ENCODE measurements at regions not wholly inside any gene's neighbourhood (a gene's known extent, or its start where the extent isn't known, plus 50 kb on each side); places are given as distances from the start of the nearest gene placed in this dataset.

DNA sequence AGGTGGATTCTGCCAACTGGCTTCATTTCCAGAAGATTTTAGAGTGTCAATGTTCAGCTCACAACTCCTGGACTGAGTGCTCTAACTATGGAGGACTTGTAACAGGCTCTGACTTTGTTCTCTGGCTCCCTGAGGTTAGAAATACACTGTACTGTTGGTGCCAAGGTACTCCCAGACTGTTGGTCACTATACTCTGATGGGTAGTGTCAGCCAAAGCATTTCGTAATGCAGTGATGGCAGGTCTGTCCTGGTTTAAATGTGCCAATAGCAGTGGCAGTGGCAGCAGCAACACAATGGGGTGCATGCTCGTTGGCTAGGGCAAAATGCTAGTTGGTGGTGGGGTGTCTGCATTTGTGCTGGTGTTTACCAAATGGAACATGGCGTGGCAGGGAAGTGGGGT is 472.2 kb downstream of the TDRD3 start:
- Histone ChIP-seq H3K9ac (ENCODE audit: low read depth in 2 of 2, low read length in 2 of 2) (no peak overlapping the region), H3K27me3 (no peaks in the 10 kb centered on the region), H3K4me3 (no peak overlapping the region), H3K9me3 (no peaks in the 10 kb centered on the region), H3K4me1 (no peaks in the 10 kb centered on the region), H3K27ac (no peak overlapping the region), H3K36me3 (no peaks in the 10 kb centered on the region)
- DNase-seq = no peak
- intact Hi-C loops (cut with DNase I) = no loop called here
- TF ChIP-seq, protein P1, sequence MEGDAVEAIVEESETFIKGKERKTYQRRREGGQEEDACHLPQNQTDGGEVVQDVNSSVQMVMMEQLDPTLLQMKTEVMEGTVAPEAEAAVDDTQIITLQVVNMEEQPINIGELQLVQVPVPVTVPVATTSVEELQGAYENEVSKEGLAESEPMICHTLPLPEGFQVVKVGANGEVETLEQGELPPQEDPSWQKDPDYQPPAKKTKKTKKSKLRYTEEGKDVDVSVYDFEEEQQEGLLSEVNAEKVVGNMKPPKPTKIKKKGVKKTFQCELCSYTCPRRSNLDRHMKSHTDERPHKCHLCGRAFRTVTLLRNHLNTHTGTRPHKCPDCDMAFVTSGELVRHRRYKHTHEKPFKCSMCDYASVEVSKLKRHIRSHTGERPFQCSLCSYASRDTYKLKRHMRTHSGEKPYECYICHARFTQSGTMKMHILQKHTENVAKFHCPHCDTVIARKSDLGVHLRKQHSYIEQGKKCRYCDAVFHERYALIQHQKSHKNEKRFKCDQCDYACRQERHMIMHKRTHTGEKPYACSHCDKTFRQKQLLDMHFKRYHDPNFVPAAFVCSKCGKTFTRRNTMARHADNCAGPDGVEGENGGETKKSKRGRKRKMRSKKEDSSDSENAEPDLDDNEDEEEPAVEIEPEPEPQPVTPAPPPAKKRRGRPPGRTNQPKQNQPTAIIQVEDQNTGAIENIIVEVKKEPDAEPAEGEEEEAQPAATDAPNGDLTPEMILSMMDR (IDR thresholded peaks at IDR 0.05) = no peak

DNA sequence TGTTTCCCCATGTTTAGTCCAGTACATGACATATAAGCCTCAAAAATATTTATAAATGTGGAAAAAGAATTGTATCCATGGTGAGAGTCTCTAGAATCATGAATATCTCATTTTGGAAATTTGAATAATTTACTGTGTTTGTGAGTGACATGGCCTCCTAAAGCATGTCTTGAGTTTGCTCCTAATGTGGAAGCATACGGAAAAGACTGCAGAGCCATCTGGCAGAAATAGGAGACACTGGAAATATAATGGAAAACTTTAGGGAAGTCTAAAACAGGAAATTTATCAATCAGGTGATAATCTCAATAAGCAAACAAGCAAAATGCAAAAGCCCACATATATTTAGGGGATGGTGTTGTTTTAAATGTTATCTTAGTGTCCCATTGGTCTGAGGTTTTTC is 465.0 kb downstream of the TDRD3 start:
- Histone ChIP-seq H3K36me3 (no peaks in the 10 kb centered on the region), H3K9me3 (no peaks in the 10 kb centered on the region), H3K27ac (no peak overlapping the region), H3K4me1 (no peaks in the 10 kb centered on the region), H3K9ac (ENCODE audit: low read depth in 2 of 2, low read length in 2 of 2) (no peak overlapping the region), H3K27me3 (no peaks in the 10 kb centered on the region), H3K4me3 (no peak overlapping the region)
- intact Hi-C loops (cut with DNase I) = no loop called here
- TF ChIP-seq, protein P1 (IDR thresholded peaks at IDR 0.05) = no peak
- DNase-seq = no peak

DNA sequence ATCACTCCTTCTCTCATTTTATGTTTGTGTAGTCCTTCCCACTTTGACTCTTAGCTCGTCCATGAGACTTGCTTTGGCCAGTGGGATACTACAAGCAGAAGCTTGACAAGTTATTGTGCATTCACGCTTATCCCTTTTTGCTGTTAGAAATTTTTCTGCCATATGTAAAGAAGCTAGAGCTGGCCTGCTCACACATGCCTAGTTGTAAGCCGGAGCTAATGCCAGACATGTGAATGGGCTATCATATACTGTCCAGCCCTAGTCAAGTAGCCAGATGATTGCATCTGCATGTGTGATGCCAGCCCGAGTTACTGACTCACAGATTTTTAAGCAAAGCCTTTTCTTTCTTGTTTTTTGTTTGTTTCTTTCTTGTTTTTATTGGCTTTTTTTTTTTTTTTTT is 460.7 kb downstream of the TDRD3 start:
- TF ChIP-seq, protein P1 (IDR thresholded peaks at IDR 0.05) = no peak

DNA sequence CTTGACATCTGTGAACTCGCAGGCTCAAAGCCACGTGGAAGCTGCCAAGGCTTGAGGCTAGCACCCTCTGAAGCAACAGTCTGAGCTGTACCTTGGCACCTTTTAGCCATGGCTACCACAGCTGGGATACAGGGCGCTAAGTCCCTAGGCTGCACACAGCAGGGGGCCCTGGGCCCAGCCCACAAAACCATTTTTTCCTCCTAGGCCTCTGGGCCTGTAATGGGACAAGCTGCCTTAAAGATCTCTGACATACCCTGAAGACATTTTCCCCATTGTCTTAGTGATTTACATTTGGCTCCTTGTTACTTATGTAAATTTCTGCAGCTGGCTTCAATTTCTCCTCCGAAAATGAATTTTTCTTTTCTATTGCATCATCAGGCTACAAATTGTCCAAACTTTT is 455.9 kb downstream of the TDRD3 start:
- Histone ChIP-seq H3K4me3 (no peak overlapping the region), H3K36me3 (no peaks in the 10 kb centered on the region), H3K27me3 (no peaks in the 10 kb centered on the region), H3K9ac (ENCODE audit: low read depth in 2 of 2, low read length in 2 of 2) (no peak overlapping the region), H3K4me1 (no peaks in the 10 kb centered on the region), H3K9me3 (no peaks in the 10 kb centered on the region), H3K27ac (no peak overlapping the region)
- DNase-seq = no peak
- intact Hi-C loops (cut with DNase I) = no loop called here
- TF ChIP-seq, protein P1 (IDR thresholded peaks at IDR 0.05) = no peak

More for the DNA sequence above, 460.7 kb downstream of the TDRD3 start:
- Histone ChIP-seq H3K4me3 (no peak overlapping the region), H3K9ac (ENCODE audit: low read depth in 2 of 2, low read length in 2 of 2) (no peak overlapping the region), H3K36me3 (no peaks in the 10 kb centered on the region), H3K27me3 (no peaks in the 10 kb centered on the region), H3K27ac (no peak overlapping the region), H3K4me1 (no peaks in the 10 kb centered on the region), H3K9me3 (no peaks in the 10 kb centered on the region)
- no peak for DNase-seq
- intact Hi-C loops (cut with DNase I) = no loop called here

DNA sequence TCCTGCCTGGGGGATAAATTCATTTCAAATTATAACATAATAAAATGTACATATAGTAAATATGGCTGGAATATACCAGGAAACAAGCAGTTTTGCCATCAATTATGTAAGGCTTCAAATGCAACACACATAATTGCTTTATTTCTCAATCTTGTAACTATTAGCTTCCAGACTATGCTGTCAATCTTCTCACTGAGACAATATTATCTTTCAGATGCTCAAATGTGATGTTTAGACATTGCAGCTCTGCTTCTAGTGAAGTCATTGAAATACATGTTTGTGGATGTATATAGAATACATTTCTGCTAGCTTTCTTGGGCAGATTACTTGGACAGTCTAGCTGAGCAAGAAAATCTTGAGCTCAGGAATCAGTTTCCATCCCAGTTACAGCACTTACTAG is 454.4 kb downstream of the TDRD3 start:
- H3K9me3 ChIP-seq = no peaks in the 10 kb centered on the region

More for the DNA sequence above, 454.4 kb downstream of the TDRD3 start:
- H3K4me1 ChIP-seq = no peaks in the 10 kb centered on the region
- no peak overlapping the region for H3K4me3 ChIP-seq
- H3K27ac ChIP-seq = no peak overlapping the region
- no peaks in the 10 kb centered on the region for H3K27me3 ChIP-seq
- intact Hi-C loops (cut with DNase I) = no loop called here
- H3K9ac ChIP-seq (ENCODE audit: low read depth in 2 of 2, low read length in 2 of 2) = no peak overlapping the region
- DNase-seq = no peak
- no peaks in the 10 kb centered on the region for H3K36me3 ChIP-seq
- TF ChIP-seq, protein P1 (IDR thresholded peaks at IDR 0.05) = no peak

All from colonic mucosa (tissue), 4 donors.